OCI-LY7 (cell line): ENCODE measurements at regions not wholly inside any gene's neighbourhood (a gene's known extent, or its start where the extent isn't known, plus 50 kb on each side); places are given as distances from the start of the nearest gene placed in this dataset.

Experiments used
- BruUV-seq: library from RNA; stranded (reverse); fragments of 400-500 nt; replicated peaks from 2 replicates; lab custom pipeline; 2021; lab: Mats Ljungman, UMichigan
- CTCF ChIA-PET: fragments of 300-600 bp; sonication (Branson Sonifier 250); formaldehyde crosslinking; loops from one replicate; lab custom pipeline; 2022; ENCODE audit warnings: antibody characterized with exemption; ENCODE audit not compliant: unreplicated experiment; lab: Charles Lee
- POLR2A ChIA-PET: fragments of 300-600 bp; sonication (Branson Sonifier 250); formaldehyde crosslinking; loops from one replicate; lab custom pipeline; 2022; ENCODE audit warnings: antibody characterized with exemption; lab: Charles Lee
- DNase-seq: peaks from one replicate; pipeline ENCODE4 v3.0.0-alpha.2; 2015; ENCODE audit warnings: low spot score
- H2AFZ ChIP-seq: fragments of 200-600 bp; sonication (generic), shearing (Covaris generic); 2 replicates; pipeline ENCODE4 v1.6.1; 2014; ENCODE audit warnings: mild to moderate bottlenecking, antibody characterized with exemption, low read length, moderate library complexity
- H3K27ac ChIP-seq: fragments of 200-600 bp; sonication (generic); 2 replicates; pipeline ENCODE4 v1.5.1; 2014; ENCODE audit warnings: mixed run types, low read depth, mild to moderate bottlenecking, moderate library complexity, low read length, inconsistent platforms; ENCODE audit not compliant: poor library complexity, severe bottlenecking
- H3K36me3 ChIP-seq: fragments of 200-600 bp; sonication (generic); 2 replicates; pipeline ENCODE4 v1.6.1; 2014; ENCODE audit warnings: mild to moderate bottlenecking, antibody characterized with exemption, low read length, moderate library complexity, mixed read lengths; ENCODE audit not compliant: insufficient read depth
- H3K4me1 ChIP-seq: fragments of 200-600 bp; sonication (generic); 2 replicates; pipeline ENCODE4 v1.5.1; 2014; ENCODE audit warnings: mild to moderate bottlenecking, low read length; ENCODE audit not compliant: insufficient read depth, poor library complexity, severe bottlenecking
- H3K4me2 ChIP-seq: fragments of 200-600 bp; sonication (generic); 2 replicates; pipeline ENCODE4 v1.6.1; 2014; ENCODE audit warnings: mild to moderate bottlenecking, low read length
- H3K4me3 ChIP-seq: fragments of 200-600 bp; sonication (generic); 2 replicates; pipeline ENCODE4 v1.5.1; 2014; ENCODE audit warnings: mild to moderate bottlenecking, low read depth, low read length; ENCODE audit not compliant: poor library complexity, severe bottlenecking
- H3K79me2 ChIP-seq: fragments of 200-600 bp; sonication (generic); 2 replicates; pipeline ENCODE4 v1.6.1; 2016; ENCODE audit warnings: low read depth, mild to moderate bottlenecking, low read length, moderate library complexity, mixed read lengths; ENCODE audit not compliant: insufficient read depth
- H3K9me2 ChIP-seq: fragments of 200-600 bp; sonication (generic); 2 replicates; pipeline ENCODE4 v1.6.1; 2016; ENCODE audit warnings: mild to moderate bottlenecking, low read length, mixed read lengths; ENCODE audit not compliant: insufficient read depth
- H3K9me3 ChIP-seq: fragments of 200-600 bp; sonication (generic); 2 replicates; pipeline ENCODE4 v1.6.1; 2014; ENCODE audit warnings: mild to moderate bottlenecking, mixed run types, low read length, mixed read lengths
- H4K20me1 ChIP-seq: fragments of 200-600 bp; sonication (generic); 2 replicates; pipeline ENCODE4 v1.6.1; 2014; ENCODE audit warnings: mild to moderate bottlenecking, antibody characterized with exemption, low read length, moderate library complexity, mixed read lengths; ENCODE audit not compliant: insufficient read depth
- CTCF ChIP-seq: fragments of 200-600 bp; sonication (generic); conservative IDR thresholded peaks from 2 replicates; pipeline ENCODE4 v1.5.1; 2014; ENCODE audit warnings: mild to moderate bottlenecking, antibody characterized with exemption, low read length, moderate library complexity, mixed read lengths
- EZH2phosphoT487 ChIP-seq: fragments of 200-600 bp; sonication (generic); IDR thresholded peaks from 2 replicates; pipeline ENCODE4 v1.6.1; 2018; ENCODE audit warnings: low read depth, borderline replicate concordance, mild to moderate bottlenecking, mixed run types, antibody characterized with exemption, low read length, moderate library complexity, mixed read lengths
- intact Hi-C: fragments of 100-400 bp; cut with micrococcal nuclease; formaldehyde crosslinking; loops from one replicate; pipeline ENCODE4 v1.10.0; 2022; ENCODE audit not compliant: unreplicated experiment

- CTCF ChIA-PET: no interaction called here
- no TSS peak for BruUV-seq
- no peak overlapping the region for H2AFZ ChIP-seq
Measured at GRCh38 chr12:115020091-115020490, 336.1 kb upstream of the TBX3 start.

GRCh38 chr12:115017346-115017745 lies 333.4 kb upstream of the TBX3 start:
- Histone ChIP-seq H3K4me3 (no peak overlapping the region), H3K4me1 (no peaks in the 10 kb centered on the region), H3K36me3 (no peaks in the 10 kb centered on the region), H3K4me2 (no peak overlapping the region), H3K9me2 (no peaks in the 10 kb centered on the region), H3K9me3 (no peaks in the 10 kb centered on the region), H4K20me1 (no peaks in the 10 kb centered on the region), H3K79me2 (no peaks in the 10 kb centered on the region), H2AFZ (no peak overlapping the region), H3K27ac (no peak overlapping the region)
- CTCF ChIA-PET: no interaction called here
- intact Hi-C loops: no loop called here
- no TSS peak for BruUV-seq
- POLR2A ChIA-PET: no interaction called here
- no peak for DNase-seq
- TF ChIP-seq EZH2phosphoT487 (no peak), CTCF (no peak)

More at GRCh38 chr12:115020091-115020490, 336.1 kb upstream of the TBX3 start:
- Histone ChIP-seq H3K4me3 (no peak overlapping the region), H3K36me3 (no peaks in the 10 kb centered on the region), H3K27ac (no peak overlapping the region), H3K4me1 (no peaks in the 10 kb centered on the region), H4K20me1 (no peaks in the 10 kb centered on the region), H3K4me2 (no peak overlapping the region), H3K9me3 (no peaks in the 10 kb centered on the region), H3K79me2 (no peaks in the 10 kb centered on the region), H3K9me2 (no peaks in the 10 kb centered on the region)
- POLR2A ChIA-PET: interaction anchor here (0.5 kb wide), 1 partner anchor 70 kb away, joined by 3 read pairs; no protein-coding TSS in a partner anchor
- intact Hi-C loops: no loop called here
- DNase-seq: no peak
- TF ChIP-seq CTCF (no peak), EZH2phosphoT487 (no peak)

GRCh38 chr12:115013236-115013981 lies 329.4 kb upstream of the TBX3 start:
- no peaks in the 10 kb centered on the region for H3K9me2 ChIP-seq
- no peak overlapping the region for H3K4me3 ChIP-seq
- H3K36me3 ChIP-seq: no peaks in the 10 kb centered on the region
- no peaks in the 10 kb centered on the region for H3K79me2 ChIP-seq
- ChIA-PET CTCF (no interaction called here), POLR2A (no interaction called here)
- H3K4me2 ChIP-seq: no peak overlapping the region
- intact Hi-C loops: no loop called here
- H3K4me1 ChIP-seq: peaks cover 17% of the 10 kb centered on the region
- BruUV-seq: no TSS peak
- H3K9me3 ChIP-seq: no peaks in the 10 kb centered on the region
- H3K27ac ChIP-seq: no peak overlapping the region
- no peak overlapping the region for H2AFZ ChIP-seq
- DNase-seq: no peak
- no peaks in the 10 kb centered on the region for H4K20me1 ChIP-seq
- no peak for TF ChIP-seq EZH2phosphoT487
- no peak for TF ChIP-seq CTCF
